Adipocyte (in vitro differentiated cells): ENCODE measurements at regions not wholly inside any gene's neighbourhood (a gene's known extent, or its start where the extent isn't known, plus 50 kb on each side); places are given as distances from the start of the nearest gene placed in this dataset.

Experiments
- DNase-seq: peaks from one replicate; pipeline ENCODE4 v3.0.0-alpha.2; 2015; ENCODE audit warnings: low read depth
- H3K27me3 ChIP-seq: replicated peaks from 2 replicates; pipeline ENCODE4 v1.7.0; 2013; ENCODE audit warnings: mild to moderate bottlenecking, low read length, moderate library complexity; ENCODE audit not compliant: control insufficient read depth, insufficient read depth
- H3K36me3 ChIP-seq: 2 replicates; pipeline ENCODE4 v1.7.0; 2013; ENCODE audit warnings: low read length, mild to moderate bottlenecking, moderate library complexity; ENCODE audit not compliant: control insufficient read depth, insufficient read depth, severe bottlenecking
- H3K4me1 ChIP-seq: 2 replicates; pipeline ENCODE4 v1.7.0; 2013; ENCODE audit warnings: mild to moderate bottlenecking, low read length, moderate library complexity; ENCODE audit not compliant: control insufficient read depth, insufficient read depth
- H3K4me3 ChIP-seq: 2 replicates; pipeline ENCODE4 v1.7.0; 2013; ENCODE audit warnings: mild to moderate bottlenecking, low read length, moderate library complexity
- H3K9ac ChIP-seq: 2 replicates; pipeline ENCODE4 v1.7.0; 2013; ENCODE audit warnings: mild to moderate bottlenecking, low read length, moderate library complexity
- H3K9me3 ChIP-seq: 2 replicates; pipeline ENCODE4 v1.7.0; 2013; ENCODE audit warnings: mild to moderate bottlenecking, low read length, moderate library complexity; ENCODE audit not compliant: control insufficient read depth

DNA sequence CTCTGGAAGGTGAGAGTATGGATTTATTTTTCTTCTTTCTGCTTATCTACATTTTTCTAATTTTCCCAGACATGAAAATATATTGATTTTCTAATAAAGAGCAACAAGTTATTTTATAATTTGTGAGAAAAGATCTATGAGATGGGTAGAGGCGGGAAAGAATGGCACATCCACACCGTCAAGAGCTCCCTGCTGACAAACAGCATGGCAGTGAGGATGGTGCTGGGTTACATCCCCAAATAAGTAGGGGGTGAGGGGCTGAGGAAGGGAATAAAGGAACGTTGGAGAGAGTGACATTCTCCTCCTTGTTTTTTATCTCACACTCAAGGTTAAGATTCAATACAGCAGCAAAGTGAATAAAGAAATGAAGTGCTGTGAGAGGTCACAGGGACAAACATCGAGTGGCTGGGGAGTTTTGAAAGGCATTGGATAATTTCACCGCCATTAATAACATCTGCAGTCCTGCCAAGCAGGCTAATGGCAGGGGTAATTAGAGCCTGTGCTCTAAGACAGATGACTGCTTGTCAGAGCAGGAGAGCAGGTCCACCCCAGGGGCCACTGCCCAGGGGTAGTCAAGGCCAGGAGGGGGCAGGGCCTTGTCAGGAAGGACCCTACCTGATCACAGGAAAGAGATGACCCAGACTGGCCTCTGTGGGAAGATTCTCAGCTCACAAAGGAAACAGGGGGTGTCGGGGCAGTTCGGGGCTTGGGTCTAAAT is 323.8 kb downstream of the FBXW7 start:
- Histone ChIP-seq H3K4me3 (no peak overlapping the region), H3K36me3 (no peaks in the 10 kb centered on the region), H3K27me3 (no peaks in the 10 kb centered on the region), H3K4me1 (peaks cover 12% of the 10 kb centered on the region), H3K9ac (no peak overlapping the region), H3K9me3 (peaks cover 25% of the 10 kb centered on the region)
- DNase-seq, result no peak

DNA sequence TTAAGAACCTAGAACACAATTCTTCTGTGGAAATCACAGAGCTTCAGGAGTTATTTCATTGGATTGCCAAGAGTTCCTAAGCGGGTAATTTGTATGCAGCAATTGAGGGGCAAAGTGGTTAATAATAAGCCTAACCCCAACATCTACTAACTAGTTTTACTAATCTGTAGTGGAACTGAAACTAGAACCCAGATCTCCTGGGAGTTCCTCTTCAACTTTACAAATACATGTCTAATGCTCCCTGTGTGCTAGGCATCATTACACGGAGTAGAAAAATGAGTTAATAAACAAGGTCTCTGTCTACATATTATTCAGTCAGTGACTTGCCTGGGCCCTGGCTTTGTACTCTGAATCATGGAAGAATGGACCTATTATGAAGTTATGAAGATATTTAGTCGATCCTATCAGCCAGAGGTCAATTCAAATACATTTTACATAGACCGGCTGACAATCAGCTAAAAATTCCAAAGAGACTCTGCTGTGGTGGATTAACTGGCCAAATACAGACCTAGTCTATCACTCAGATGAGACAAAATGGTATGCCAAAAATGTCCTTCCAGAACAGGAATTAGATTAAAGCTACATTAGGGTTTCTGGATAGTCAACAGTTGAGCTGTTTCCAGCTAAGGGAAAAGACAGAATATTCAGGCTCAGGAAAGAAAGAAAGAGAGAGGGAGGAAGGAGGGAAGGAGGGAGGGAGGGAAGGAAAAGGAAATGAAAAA is 326.0 kb downstream of the FBXW7 start:
- Histone ChIP-seq H3K9me3 (peaks cover 16% of the 10 kb centered on the region), H3K27me3 (no peaks in the 10 kb centered on the region), H3K36me3 (no peaks in the 10 kb centered on the region), H3K4me1 (peaks cover 20% of the 10 kb centered on the region), H3K9ac (no peak overlapping the region), H3K4me3 (no peak overlapping the region)
- DNase-seq, result no peak

DNA sequence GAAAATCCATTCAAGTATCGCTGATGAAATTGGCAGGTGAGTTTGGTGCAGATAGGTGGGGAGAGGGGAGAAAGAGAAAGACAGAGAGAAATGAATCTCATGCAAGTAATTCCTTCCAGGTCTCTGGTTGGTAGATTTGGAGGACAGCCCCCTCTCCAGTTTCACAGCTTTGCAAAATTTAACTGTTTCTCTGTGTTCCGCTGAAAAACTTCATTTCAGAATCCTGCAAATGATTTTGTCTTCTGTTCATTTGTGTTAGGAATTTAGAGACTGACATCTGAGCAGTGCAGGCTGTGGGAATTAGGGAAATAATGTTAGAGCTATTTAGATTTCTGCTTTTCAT is 328.5 kb downstream of the FBXW7 start:
- no peak overlapping the region for H3K9ac ChIP-seq

DNA sequence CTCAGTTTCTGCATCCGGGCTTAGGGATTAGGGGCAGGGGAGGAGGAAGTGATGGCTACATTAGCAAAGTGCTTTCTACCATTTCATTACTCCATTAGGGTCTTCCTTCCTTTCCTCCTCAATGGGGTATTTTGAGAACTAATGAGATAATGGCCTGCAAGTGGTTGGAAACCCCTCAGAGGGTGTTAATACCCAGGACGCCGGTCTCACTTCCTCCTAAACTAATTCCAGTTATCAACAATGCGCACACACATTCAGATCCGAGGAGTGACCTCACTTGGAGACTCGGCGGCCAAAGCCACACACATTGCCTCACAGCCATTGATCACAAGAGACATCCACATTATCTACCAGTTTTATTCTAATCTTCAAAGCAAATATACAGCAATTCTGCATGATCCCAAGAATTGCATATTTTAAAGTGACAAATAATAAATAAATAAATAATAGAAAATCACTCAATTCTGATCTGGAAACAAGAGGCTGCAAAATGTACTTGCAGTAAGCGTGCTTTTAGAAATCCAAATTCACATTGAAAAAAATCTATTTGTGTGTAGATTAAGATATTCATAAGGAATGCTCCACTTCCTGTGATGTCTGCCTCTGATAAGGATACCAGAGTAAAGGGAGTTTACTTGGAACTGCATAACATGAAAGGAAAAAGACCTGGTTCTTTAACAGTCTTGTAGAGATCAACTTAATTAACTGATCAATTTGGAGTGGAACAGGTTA is 329.1 kb downstream of the FBXW7 start:
- H3K9me3 ChIP-seq, result no peaks in the 10 kb centered on the region
- no peak overlapping the region for H3K9ac ChIP-seq
- peaks cover 20% of the 10 kb centered on the region for H3K4me1 ChIP-seq
- no peaks in the 10 kb centered on the region for H3K27me3 ChIP-seq
- DNase-seq, result no peak
- no peaks in the 10 kb centered on the region for H3K36me3 ChIP-seq
- H3K4me3 ChIP-seq, result no peak overlapping the region

More for the DNA sequence above, 328.5 kb downstream of the FBXW7 start:
- Histone ChIP-seq H3K36me3 (no peaks in the 10 kb centered on the region), H3K27me3 (no peaks in the 10 kb centered on the region), H3K4me3 (no peak overlapping the region), H3K9me3 (no peaks in the 10 kb centered on the region), H3K4me1 (peaks cover 20% of the 10 kb centered on the region)
- DNase-seq, result no peak

DNA sequence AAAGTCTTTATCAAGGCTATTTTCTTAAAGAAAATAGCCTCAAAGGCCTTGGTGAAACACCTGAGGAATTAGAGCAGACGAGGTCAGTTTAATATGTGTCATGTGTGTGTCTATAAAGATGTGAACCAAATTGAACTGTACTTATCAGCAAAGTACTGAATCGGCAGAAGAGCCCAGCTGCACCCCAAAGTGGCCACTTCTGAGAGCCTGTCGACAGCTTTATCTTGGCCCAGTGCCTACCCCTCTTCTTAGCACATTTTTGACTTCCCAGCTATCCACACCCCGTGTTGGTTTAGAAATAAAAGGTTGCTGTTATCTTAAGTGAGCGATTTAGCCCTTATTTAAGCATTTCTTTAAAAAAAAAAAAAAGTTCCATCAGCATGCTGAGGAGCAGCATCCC is 329.7 kb downstream of the FBXW7 start:
- Histone ChIP-seq H3K36me3 (no peaks in the 10 kb centered on the region), H3K4me1 (peaks cover 20% of the 10 kb centered on the region), H3K4me3 (no peak overlapping the region), H3K9me3 (no peaks in the 10 kb centered on the region), H3K9ac (no peak overlapping the region), H3K27me3 (no peaks in the 10 kb centered on the region)
- DNase-seq, result no peak

DNA sequence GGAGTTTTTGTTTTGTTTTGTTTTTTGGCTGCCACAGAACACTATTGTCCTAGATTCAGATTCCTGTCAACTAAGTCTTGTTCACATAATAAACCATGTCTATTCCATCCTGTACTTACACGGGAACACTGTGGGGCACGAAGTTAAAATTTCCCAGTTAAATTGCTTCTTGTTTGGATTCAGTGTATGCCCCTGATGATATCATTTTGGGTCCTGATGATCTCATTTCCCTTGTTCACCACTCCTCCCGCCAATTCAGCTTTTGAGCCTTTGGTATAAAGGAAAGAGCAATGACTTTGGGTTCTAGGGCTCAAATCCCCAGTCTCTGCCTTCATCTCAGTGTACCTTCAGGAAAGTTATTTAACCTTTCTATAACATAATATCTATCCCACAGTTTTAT is 333.5 kb downstream of the FBXW7 start:
- Histone ChIP-seq H3K9me3 (no peaks in the 10 kb centered on the region), H3K36me3 (no peaks in the 10 kb centered on the region), H3K4me1 (peaks cover 11% of the 10 kb centered on the region), H3K4me3 (no peak overlapping the region), H3K9ac (no peak overlapping the region), H3K27me3 (peaks cover 7% of the 10 kb centered on the region)
- no peak for DNase-seq

DNA sequence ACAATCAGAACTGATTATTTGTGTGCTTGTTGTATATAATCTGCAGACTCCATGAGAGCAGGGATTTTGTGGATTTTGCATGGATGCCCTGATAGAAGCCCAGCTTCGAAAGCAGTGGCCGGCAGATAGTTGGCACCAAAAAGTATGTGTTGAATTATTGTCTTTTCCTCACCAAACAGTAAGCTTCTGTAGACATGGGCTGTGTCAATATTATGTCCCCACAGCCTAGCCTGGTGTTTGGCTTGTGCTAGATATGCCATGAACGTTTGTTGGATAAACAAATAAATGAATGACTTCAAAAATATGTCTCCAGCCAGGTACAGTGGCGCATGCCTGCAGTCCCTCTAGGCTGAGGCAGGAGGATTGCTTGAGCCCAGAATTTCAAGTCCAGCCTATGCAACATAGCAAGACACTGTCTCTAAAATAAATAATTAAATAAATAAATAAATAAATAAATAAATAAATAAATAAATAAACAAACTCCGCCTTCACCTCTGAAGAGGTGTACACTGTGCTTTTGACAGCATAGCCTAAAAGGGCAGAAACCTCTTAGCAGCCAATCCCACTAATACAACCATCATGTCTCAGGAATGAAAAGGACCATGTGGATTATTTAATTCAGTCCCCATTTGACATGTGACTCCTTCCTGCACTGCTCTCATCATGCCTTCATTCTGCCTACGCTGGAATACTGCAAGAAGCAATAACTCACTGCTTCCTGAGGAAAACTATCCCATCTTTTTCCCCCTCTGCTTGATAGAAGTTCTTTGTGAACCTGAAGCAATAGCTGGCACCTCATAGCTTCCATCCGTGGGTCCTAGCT is 335.2 kb downstream of the FBXW7 start:
- Histone ChIP-seq H3K4me1 (no peaks in the 10 kb centered on the region), H3K9me3 (no peaks in the 10 kb centered on the region), H3K9ac (no peak overlapping the region), H3K36me3 (no peaks in the 10 kb centered on the region), H3K27me3 (peaks cover 7% of the 10 kb centered on the region), H3K4me3 (no peak overlapping the region)
- no peak for DNase-seq

DNA sequence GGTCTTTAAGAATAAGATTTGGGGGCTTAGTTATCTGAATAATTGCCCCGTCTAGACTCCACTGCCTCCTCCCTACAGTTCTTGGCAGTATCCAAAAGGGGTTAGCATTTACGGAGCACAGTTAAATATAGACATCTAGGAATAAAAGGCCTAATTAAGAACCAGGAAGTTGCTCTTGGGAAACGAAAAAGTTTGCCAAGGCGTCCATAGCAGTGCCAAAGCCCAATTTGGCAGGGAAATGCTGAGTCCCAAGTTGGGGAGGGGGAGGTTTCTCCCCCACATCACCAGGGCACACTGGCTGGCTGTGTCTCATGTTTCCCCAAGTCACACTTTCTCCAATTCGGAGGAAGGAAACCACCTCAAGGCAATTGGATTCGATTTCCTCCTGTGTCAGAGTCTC is 338.7 kb downstream of the FBXW7 start:
- H3K27me3 ChIP-seq, result peaks cover 7% of the 10 kb centered on the region
- no peaks in the 10 kb centered on the region for H3K4me1 ChIP-seq
- no peak overlapping the region for H3K9ac ChIP-seq
- no peaks in the 10 kb centered on the region for H3K36me3 ChIP-seq
- DNase-seq, result no peak
- no peak overlapping the region for H3K4me3 ChIP-seq
- no peaks in the 10 kb centered on the region for H3K9me3 ChIP-seq

DNA sequence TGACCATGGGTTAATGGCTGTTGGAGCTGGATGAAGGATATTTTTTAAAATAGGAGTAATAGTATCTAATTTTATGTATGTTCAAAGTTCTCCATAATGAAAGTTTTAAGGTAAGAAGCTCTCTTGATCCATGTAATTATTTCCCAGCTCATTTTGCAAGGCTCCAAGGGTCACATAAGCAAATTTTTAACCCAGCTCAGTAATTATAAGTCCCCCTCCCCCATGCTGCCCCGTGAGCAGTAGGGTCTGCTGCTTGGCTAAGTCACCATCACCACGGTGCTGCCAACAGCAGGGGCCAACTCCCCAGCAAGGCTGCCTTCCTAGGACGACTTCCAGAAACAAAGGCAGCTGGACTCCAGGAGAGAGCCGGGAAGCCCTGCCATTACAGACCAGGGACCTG is 340.0 kb downstream of the FBXW7 start:
- Histone ChIP-seq H3K4me3 (no peak overlapping the region), H3K27me3 (peaks cover 7% of the 10 kb centered on the region), H3K9ac (no peak overlapping the region), H3K4me1 (no peaks in the 10 kb centered on the region), H3K36me3 (no peaks in the 10 kb centered on the region), H3K9me3 (no peaks in the 10 kb centered on the region)
- DNase-seq, result no peak

DNA sequence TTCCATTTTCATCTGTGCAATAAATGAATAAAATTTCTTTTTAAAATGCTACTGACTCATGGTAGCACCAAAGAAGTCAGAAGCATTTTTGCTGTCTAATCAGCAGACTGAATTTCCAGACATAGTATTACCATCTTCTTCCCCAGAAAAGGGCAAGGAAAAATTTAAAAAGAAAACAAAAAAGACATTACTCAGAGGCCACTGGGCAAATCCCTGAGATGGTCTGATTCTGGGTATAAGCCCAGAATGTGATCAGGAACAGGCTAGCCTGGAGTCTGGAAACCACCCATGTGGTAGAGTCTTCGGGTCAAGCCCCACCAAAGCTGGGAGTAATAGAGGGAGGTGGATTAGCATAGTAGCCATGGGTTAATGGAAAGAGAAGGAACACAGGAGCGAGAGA is 342.8 kb downstream of the FBXW7 start:
- no peaks in the 10 kb centered on the region for H3K27me3 ChIP-seq
- DNase-seq, result peak; percentile 16
- H3K9ac ChIP-seq, result no peak overlapping the region

DNA sequence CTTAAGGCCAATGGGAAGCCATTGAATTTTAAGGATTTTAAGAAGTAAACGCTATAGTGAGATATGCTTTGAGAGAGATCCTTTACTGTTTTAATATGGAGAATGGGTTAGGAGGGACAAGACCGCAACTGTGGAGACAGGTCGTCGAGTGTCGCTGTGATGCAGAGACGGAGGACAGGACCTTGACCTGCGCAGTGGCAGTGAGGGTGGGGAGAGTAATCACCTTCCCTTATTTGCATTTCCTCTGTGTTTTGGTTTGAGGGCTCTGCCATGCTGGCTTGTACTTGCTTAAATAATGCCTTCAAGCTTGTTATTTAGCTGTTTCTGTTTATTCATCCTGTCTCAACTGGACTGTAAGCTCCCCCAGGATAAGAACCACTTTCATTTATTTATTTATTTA is 345.0 kb downstream of the FBXW7 start:
- Histone ChIP-seq H3K4me3 (no peak overlapping the region), H3K9me3 (no peaks in the 10 kb centered on the region), H3K4me1 (peaks cover 13% of the 10 kb centered on the region), H3K36me3 (no peaks in the 10 kb centered on the region), H3K27me3 (no peaks in the 10 kb centered on the region), H3K9ac (no peak overlapping the region)
- no peak for DNase-seq

More for the DNA sequence above, 342.8 kb downstream of the FBXW7 start:
- H3K9me3 ChIP-seq, result no peaks in the 10 kb centered on the region
- H3K36me3 ChIP-seq, result no peaks in the 10 kb centered on the region
- peaks cover 6% of the 10 kb centered on the region for H3K4me1 ChIP-seq
- no peak overlapping the region for H3K4me3 ChIP-seq
